Left lung (tissue), 4 donors: ENCODE measurements at regions not wholly inside any gene's neighbourhood (a gene's known extent, or its start where the extent isn't known, plus 50 kb on each side); places are given as distances from the start of the nearest gene placed in this dataset.

Experiments used
- ATAC-seq: fragments of 200-7000 bp; cut with Tn5 transposase; one replicate; pipeline ENCODE4 v1.9.1; 2020; ENCODE audit warnings: moderate library complexity
- DNase-seq, 4 donors: peaks; one replicate each; pipeline ENCODE4 v3.0.0-alpha.2; 2013 to 2020
- H3K27ac ChIP-seq, 2 donors: fragments of 200-600 bp; sonication (generic) in 1 of 2; one replicate each; pipeline versions ENCODE4 v1.5.0 to v1.8.0; 2020 to 2021
- H3K27me3 ChIP-seq, 2 donors: fragments of 200-600 bp; sonication (generic) in 1 of 2; one replicate each; pipeline versions ENCODE4 v1.5.0 to v1.8.0; 2020 to 2021
- H3K36me3 ChIP-seq, 2 donors: fragments of 200-600 bp; sonication (generic) in 1 of 2; one replicate each; pipeline versions ENCODE4 v1.5.0 to v1.8.0; 2020 to 2021
- H3K4me1 ChIP-seq, 2 donors: fragments of 200-600 bp; one replicate each; pipeline ENCODE4 v1.8.0; 2021
- H3K4me3 ChIP-seq, 2 donors: fragments of 200-600 bp; sonication (generic) in 1 of 2; one replicate each; pipeline versions ENCODE4 v1.5.0 to v1.8.0; 2020 to 2021; ENCODE audit warnings: mild to moderate bottlenecking in 1 of 2
- H3K9me3 ChIP-seq, 2 donors: fragments of 200-600 bp; sonication (generic) in 1 of 2; one replicate each; pipeline versions ENCODE4 v1.5.0 to v1.8.0; 2020 to 2021
- CTCF ChIP-seq, 2 donors: fragments of 200-600 bp; sonication (generic) in 1 of 2; IDR thresholded peaks; one replicate each; pipeline versions ENCODE4 v1.5.0 to v1.8.0; 2021; ENCODE audit warnings: antibody characterized with exemption in 2 of 2
- intact Hi-C, 2 donors: fragments of 100-400 bp; cut with DNase I; formaldehyde crosslinking; loops; one replicate each; pipeline versions ENCODE4 v1.11.2 to v1.14.2; 2022
- donor health status: DM: no; HTN: yes; CAD: no.
- donor health status: DM: no; HTN: no; CAD: no.

DNA sequence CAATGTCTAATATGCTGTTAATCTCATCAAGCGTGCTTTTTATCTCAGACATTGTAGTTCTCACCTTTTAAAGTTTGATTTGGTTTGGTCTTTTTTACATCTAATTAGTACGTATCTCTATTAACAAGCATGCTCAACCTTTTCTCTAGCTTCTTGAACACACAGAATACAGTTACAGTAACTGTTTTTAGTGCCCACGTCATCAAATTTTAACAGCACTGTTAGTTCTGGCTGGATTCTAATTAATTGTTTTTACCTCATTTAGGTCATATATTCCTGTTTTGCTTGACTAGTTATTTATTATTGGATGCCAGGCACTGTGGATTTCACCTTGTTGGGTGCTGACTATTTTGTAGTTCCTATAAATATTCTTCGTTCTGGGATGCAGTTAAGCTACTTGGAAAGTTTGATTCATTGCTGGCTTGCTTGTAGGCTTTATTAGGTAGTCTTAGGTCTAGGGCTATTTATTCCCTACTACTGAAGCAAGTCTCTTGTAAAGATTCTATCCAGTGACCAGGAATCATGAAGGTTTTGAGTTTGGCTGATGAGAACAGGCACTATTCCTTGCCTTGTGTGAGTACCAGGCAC, 263.0 kb downstream of the ETAA1 start:
- no peak overlapping the region for H3K4me3 ChIP-seq
- no peaks in the 10 kb centered on the region for H3K9me3 ChIP-seq
- TF ChIP-seq CTCF (IDR thresholded peaks at IDR 0.05), result no peak
- H3K4me1 ChIP-seq, result no peaks in the 10 kb centered on the region
- H3K27me3 ChIP-seq, result no peaks in the 10 kb centered on the region
- ATAC-seq (no peak), DNase-seq (no peak)
- H3K36me3 ChIP-seq, result no peaks in the 10 kb centered on the region
- no peak overlapping the region for H3K27ac ChIP-seq
- intact Hi-C loops, result no loop called here

DNA sequence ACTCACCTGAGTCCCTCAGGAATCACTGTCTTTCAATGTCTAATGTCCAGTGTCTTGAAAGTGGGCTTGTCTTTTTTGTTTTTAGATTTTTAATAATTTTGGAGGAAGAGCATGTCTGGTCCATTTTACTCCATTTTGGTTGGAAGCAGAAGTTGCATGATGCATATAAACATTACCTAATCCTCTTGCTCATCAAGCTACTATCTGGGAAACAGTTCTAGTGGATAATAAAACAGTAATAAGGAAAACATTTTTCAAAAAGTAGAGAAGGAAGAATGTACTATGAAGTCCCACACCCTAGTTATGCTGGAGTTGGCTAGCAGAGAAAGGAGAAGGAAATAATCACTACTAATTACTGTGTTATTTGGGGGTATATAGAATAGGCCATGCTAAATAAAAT, 263.7 kb downstream of the ETAA1 start:
- no peak for TF ChIP-seq CTCF (IDR thresholded peaks at IDR 0.05)
- no peaks in the 10 kb centered on the region for H3K36me3 ChIP-seq
- DNase-seq, result no peak
- no peaks in the 10 kb centered on the region for H3K4me1 ChIP-seq
- no peak overlapping the region for H3K27ac ChIP-seq
- intact Hi-C loops, result no loop called here
- H3K9me3 ChIP-seq, result no peaks in the 10 kb centered on the region
- no peaks in the 10 kb centered on the region for H3K27me3 ChIP-seq
- ATAC-seq, result no peak
- H3K4me3 ChIP-seq, result no peak overlapping the region

- no peak for ATAC-seq
- H3K27ac ChIP-seq, result no peak overlapping the region
- no peaks in the 10 kb centered on the region for H3K36me3 ChIP-seq
- no peaks in the 10 kb centered on the region for H3K4me1 ChIP-seq
- H3K9me3 ChIP-seq, result no peaks in the 10 kb centered on the region
- H3K4me3 ChIP-seq, result no peak overlapping the region
- no peak for TF ChIP-seq CTCF (IDR thresholded peaks at IDR 0.05)
- intact Hi-C loops, result no loop called here
- no peaks in the 10 kb centered on the region for H3K27me3 ChIP-seq
- no peak for DNase-seq
Observed at GRCh38 chr2:67662222-67662621, 265.1 kb downstream of the ETAA1 start.

- Histone ChIP-seq H3K36me3 (no peaks in the 10 kb centered on the region), H3K27ac (no peak overlapping the region), H3K4me1 (no peaks in the 10 kb centered on the region), H3K9me3 (no peaks in the 10 kb centered on the region), H3K4me3 (no peak overlapping the region), H3K27me3 (no peaks in the 10 kb centered on the region)
- intact Hi-C loops, result no loop called here
- ATAC-seq, result no peak
- TF ChIP-seq CTCF (IDR thresholded peaks at IDR 0.05), result no peak
- DNase-seq, result no peak
Observed at GRCh38 chr2:67663776-67664175, 266.6 kb downstream of the ETAA1 start.

DNA sequence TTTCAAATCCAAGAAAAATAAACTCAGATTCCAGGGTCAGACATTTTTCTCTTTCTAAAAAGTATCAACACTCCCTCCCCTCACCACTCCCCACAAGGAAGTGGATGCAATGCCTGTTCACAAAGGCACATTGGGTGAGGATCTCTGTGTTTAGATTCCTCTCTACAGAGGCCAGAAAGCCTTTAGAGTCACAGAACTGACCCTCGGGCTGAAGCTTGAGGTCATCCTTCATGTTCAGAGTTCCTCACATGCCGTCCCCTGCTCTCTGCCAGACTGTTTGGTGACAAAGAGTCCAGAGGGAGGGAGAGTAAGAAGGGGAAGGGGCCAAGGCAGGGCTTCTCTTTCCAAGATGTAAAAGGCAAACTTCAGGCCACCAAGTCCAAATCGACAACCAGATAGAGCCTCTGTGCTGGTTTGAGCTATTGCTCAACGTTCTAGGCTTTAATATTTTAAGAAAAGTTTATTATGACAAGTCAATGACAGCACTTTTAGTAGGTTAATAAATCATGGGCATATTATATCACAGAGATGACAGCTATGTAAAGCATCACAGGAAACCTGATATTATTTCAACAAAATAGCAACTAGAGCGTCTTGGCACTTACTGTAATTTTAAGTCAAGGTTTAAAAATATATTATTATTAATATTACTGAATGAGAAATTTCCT, 269.4 kb downstream of the ETAA1 start:
- no peak for DNase-seq
- ATAC-seq, result no peak
- Histone ChIP-seq H3K9me3 (no peaks in the 10 kb centered on the region), H3K4me3 (no peak overlapping the region), H3K27me3 (no peaks in the 10 kb centered on the region), H3K4me1 (no peaks in the 10 kb centered on the region), H3K36me3 (no peaks in the 10 kb centered on the region), H3K27ac (no peak overlapping the region)
- intact Hi-C loops, result no loop called here
- no peak for TF ChIP-seq CTCF (IDR thresholded peaks at IDR 0.05)
